Endothelial cell of umbilical vein (primary cell): ENCODE measurements at regions not wholly inside any gene's neighbourhood (a gene's known extent, or its start where the extent isn't known, plus 50 kb on each side); places are given as distances from the start of the nearest gene placed in this dataset.

Experiments
- BruUV-seq: library from RNA; stranded (reverse); fragments of 400-500 nt; replicated peaks from 2 replicates; lab custom pipeline; 2021; lab: Mats Ljungman, UMichigan
- CTCF ChIA-PET: fragments of 300-600, 350-600 bp; sonication (Branson Sonifier 250); formaldehyde crosslinking; loops from one replicate; lab custom pipeline; 2021; ENCODE audit warnings: antibody characterized with exemption, inconsistent platforms; lab: Charles Lee
- POLR2A ChIA-PET: fragments of 300-600, 350-600 bp; sonication (Branson Sonifier 250); formaldehyde crosslinking; loops from one replicate; lab custom pipeline; 2021; ENCODE audit warnings: antibody characterized with exemption, inconsistent platforms; lab: Charles Lee
- DNase-seq: peaks from one replicate; pipeline ENCODE4 v3.0.0-alpha.2; 2011; ENCODE audit warnings: low read depth, low spot score
- FAIRE-seq: peaks from 2 replicates; lab custom pipeline; 2011; peaks lifted over from hg19 to GRCh38; lab: Jason Lieb, UNC
- H2AFZ ChIP-seq: 2 replicates; pipeline ENCODE4 v1.6.0; 2012; ENCODE audit warnings: low read depth, low read length, control low read depth, inconsistent platforms
- H3K27ac ChIP-seq: 2 replicates; pipeline ENCODE4 v1.5.1; 2011; ENCODE audit warnings: low read depth, mild to moderate bottlenecking, control low read depth, low read length, moderate library complexity; ENCODE audit not compliant: insufficient read depth
- H3K27me3 ChIP-seq, 2 experiments: 2 replicates each; pipeline versions ENCODE4 v1.6.0 to v1.6.1; 2011; ENCODE audit warnings: low read length in 2 of 2, mixed read lengths in 1 of 2; ENCODE audit not compliant: control insufficient read depth in 2 of 2, insufficient read depth in 2 of 2
- H3K36me3 ChIP-seq, 2 experiments: 2 replicates in 1 of 2; 3 replicates in 1 of 2; pipeline ENCODE4 v1.5.1; 2011; ENCODE audit warnings: low read length in 2 of 2, mild to moderate bottlenecking in 1 of 2, moderate library complexity in 1 of 2; ENCODE audit not compliant: control insufficient read depth in 2 of 2, insufficient read depth in 2 of 2; ENCODE audit errors: extremely low read depth in 1 of 2
- H3K4me1 ChIP-seq: 3 replicates; pipeline ENCODE4 v1.5.1; 2011; ENCODE audit warnings: mild to moderate bottlenecking, low read length; ENCODE audit not compliant: control insufficient read depth, insufficient read depth; ENCODE audit errors: extremely low read depth
- H3K4me2 ChIP-seq: 2 replicates; pipeline ENCODE4 v1.6.1; 2011; ENCODE audit warnings: low read length, control low read depth, mixed read lengths; ENCODE audit not compliant: insufficient read depth
- H3K4me3 ChIP-seq, 3 experiments: fragments of 200-600 bp in 1 of 3; sonication (generic), shearing (Covaris generic) in 1 of 3; replicated peaks in 1 of 3; 2 replicates each; pipeline ENCODE4 v1.5.1; 2011 to 2016; ENCODE audit warnings: control low read depth in 3 of 3, low read length in 3 of 3, mild to moderate bottlenecking in 2 of 3, inconsistent platforms in 1 of 3, low read depth in 1 of 3, moderate library complexity in 1 of 3; ENCODE audit not compliant: insufficient read depth in 1 of 3
- H3K79me2 ChIP-seq: 2 replicates; pipeline ENCODE4 v1.6.0; 2012; ENCODE audit warnings: low read length, inconsistent platforms; ENCODE audit not compliant: control insufficient read depth, insufficient read depth
- H3K9ac ChIP-seq: replicated peaks from 2 replicates; pipeline ENCODE3; 2011; ENCODE audit warnings: low read length, control low read depth; ENCODE audit not compliant: insufficient read depth; ENCODE audit errors: extremely low read depth
- H3K9me1 ChIP-seq: replicated peaks from 3 replicates; pipeline ENCODE4 v1.6.0; 2011; ENCODE audit warnings: mild to moderate bottlenecking, low read length; ENCODE audit not compliant: control insufficient read depth, insufficient read depth; ENCODE audit errors: extremely low read depth
- H3K9me3 ChIP-seq: replicated peaks from 2 replicates; pipeline ENCODE4 v1.5.1; 2012; ENCODE audit warnings: low read length, inconsistent platforms; ENCODE audit not compliant: control insufficient read depth, insufficient read depth
- H4K20me1 ChIP-seq: replicated peaks from 2 replicates; pipeline ENCODE3; 2011; ENCODE audit warnings: mild to moderate bottlenecking, low read length; ENCODE audit not compliant: control insufficient read depth, insufficient read depth; ENCODE audit errors: extremely low read depth
- EZH2 ChIP-seq: IDR thresholded peaks from 2 replicates; pipeline ENCODE4 v1.6.1; 2012; ENCODE audit warnings: borderline replicate concordance, low read depth, mild to moderate bottlenecking, moderate library complexity, low read length, inconsistent platforms; ENCODE audit not compliant: severe bottlenecking
- FOS ChIP-seq: IDR thresholded peaks from 2 replicates; pipeline ENCODE4 v1.6.1; 2011; ENCODE audit warnings: mild to moderate bottlenecking, low read length, moderate library complexity, borderline replicate concordance; ENCODE audit not compliant: insufficient read depth
- GATA2 ChIP-seq: IDR thresholded peaks from 2 replicates; pipeline ENCODE4 v1.7.0; 2011; ENCODE audit warnings: low read depth, mild to moderate bottlenecking, moderate library complexity, mixed read lengths, low read length; ENCODE audit not compliant: insufficient read length, insufficient read depth
- JUN ChIP-seq: IDR thresholded peaks from 2 replicates; pipeline ENCODE4 v1.6.1; 2011; ENCODE audit warnings: borderline replicate concordance, low read depth; ENCODE audit not compliant: insufficient read length, insufficient read depth
- MYC ChIP-seq: IDR thresholded peaks from one replicate; pipeline ENCODE4 v1.6.1; 2011; ENCODE audit warnings: mild to moderate bottlenecking, low read depth, low read length
- POLR2A ChIP-seq: IDR thresholded peaks from 2 replicates; pipeline ENCODE4 v1.6.1; 2012; ENCODE audit warnings: low read depth, mild to moderate bottlenecking, control low read depth, low read length
- POLR2AphosphoS5 ChIP-seq: IDR thresholded peaks from 2 replicates; pipeline ENCODE4 v1.6.1; 2012; ENCODE audit warnings: low read depth, mild to moderate bottlenecking, control low read depth, low read length, moderate library complexity; ENCODE audit not compliant: insufficient read depth
- dilution Hi-C: fragments of 300-500 bp; cut with MboI; formaldehyde crosslinking; loops from one replicate; pipeline ENCODE4 v1.15.0; 2019; ENCODE audit warnings: low sequenced_read_pairs; ENCODE audit not compliant: extremely low pct_ligation_motif_present
- intact Hi-C: fragments of 100-400 bp; cut with micrococcal nuclease; formaldehyde crosslinking; loops from one replicate; pipeline ENCODE4 v1.10.0; 2022
- TF ChIP-seq, protein P1 (sequence below): IDR thresholded peaks from 2 replicates; pipeline ENCODE4 v1.6.1; 2011; ENCODE audit not compliant: insufficient read depth, insufficient read length
- TF ChIP-seq, protein P2 (sequence below), 2 donors: IDR thresholded peaks; 1 replicate in 1 of 2; 2 replicates in 1 of 2; pipeline ENCODE4 v1.5.1; 2011; ENCODE audit warnings: low read length in 2 of 2, mild to moderate bottlenecking in 2 of 2, moderate library complexity in 2 of 2, control low read depth in 1 of 2, inconsistent platforms in 1 of 2, low read depth in 1 of 2; ENCODE audit not compliant: insufficient read depth in 1 of 2; ENCODE audit errors: extremely low read depth in 1 of 2

DNA sequence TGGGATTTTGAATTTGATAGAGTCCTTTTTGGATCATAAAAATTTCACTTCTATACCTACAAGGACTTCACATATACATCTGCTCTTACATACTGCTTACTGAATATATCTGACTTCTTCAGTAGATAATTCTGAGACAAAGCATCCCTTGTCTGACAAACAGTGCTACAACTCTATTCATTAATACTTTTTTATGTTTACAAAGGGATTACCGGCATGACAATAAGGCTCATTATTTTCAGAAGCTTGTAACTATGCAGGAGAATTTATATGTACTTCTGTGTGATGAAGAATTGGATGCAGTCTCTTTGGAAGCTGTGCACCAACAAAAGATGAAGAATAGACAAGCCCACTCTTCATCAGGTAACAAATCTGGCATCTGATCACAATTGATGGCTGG, 1070.3 kb downstream of the STIM2 start:
- no peak for FAIRE-seq
- intact Hi-C loops: no loop called here
- no peaks in the 10 kb centered on the region for H3K36me3 ChIP-seq

DNA sequence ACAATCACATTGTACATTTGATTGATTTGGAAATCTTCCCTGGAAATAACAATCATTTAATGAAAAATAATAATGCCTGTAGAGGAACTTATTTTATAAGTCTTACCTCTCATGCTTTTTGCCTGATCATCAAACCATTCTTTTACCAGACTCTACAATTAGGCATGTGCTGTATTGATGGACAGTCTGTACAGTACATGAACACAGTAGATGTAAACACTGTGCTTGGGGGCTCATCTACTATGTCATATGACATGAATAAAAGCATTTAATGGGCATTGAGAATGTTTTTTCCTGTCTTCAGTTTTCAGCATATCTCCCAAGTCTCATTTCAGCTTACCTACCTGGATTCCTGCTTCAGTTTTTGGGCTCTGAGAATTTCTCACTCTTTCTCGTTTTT, 1070.9 kb downstream of the STIM2 start:
- Histone ChIP-seq H3K4me1 (no peaks in the 10 kb centered on the region), H3K27me3 (no peaks in the 10 kb centered on the region), H3K4me3 (no peak overlapping the region), H3K9ac (no peak overlapping the region), H4K20me1 (no peaks in the 10 kb centered on the region), H3K4me2 (no peak overlapping the region), H3K79me2 (no peaks in the 10 kb centered on the region), H3K9me3 (no peaks in the 10 kb centered on the region), H3K27ac (no peak overlapping the region), H2AFZ (no peak overlapping the region), H3K9me1 (no peaks in the 10 kb centered on the region), H3K36me3 (no peaks in the 10 kb centered on the region)
- FAIRE-seq (no peak), DNase-seq (no peak)
- intact Hi-C loops: no loop called here
- POLR2A ChIA-PET: no interaction called here
- no peak for TF ChIP-seq JUN
- TF ChIP-seq POLR2AphosphoS5: no peak
- TF ChIP-seq FOS: no peak
- TF ChIP-seq GATA2: no peak
- TF ChIP-seq, protein P1, sequence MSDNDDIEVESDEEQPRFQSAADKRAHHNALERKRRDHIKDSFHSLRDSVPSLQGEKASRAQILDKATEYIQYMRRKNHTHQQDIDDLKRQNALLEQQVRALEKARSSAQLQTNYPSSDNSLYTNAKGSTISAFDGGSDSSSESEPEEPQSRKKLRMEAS: no peak
- no peak for TF ChIP-seq POLR2A
- TF ChIP-seq, protein P2, sequence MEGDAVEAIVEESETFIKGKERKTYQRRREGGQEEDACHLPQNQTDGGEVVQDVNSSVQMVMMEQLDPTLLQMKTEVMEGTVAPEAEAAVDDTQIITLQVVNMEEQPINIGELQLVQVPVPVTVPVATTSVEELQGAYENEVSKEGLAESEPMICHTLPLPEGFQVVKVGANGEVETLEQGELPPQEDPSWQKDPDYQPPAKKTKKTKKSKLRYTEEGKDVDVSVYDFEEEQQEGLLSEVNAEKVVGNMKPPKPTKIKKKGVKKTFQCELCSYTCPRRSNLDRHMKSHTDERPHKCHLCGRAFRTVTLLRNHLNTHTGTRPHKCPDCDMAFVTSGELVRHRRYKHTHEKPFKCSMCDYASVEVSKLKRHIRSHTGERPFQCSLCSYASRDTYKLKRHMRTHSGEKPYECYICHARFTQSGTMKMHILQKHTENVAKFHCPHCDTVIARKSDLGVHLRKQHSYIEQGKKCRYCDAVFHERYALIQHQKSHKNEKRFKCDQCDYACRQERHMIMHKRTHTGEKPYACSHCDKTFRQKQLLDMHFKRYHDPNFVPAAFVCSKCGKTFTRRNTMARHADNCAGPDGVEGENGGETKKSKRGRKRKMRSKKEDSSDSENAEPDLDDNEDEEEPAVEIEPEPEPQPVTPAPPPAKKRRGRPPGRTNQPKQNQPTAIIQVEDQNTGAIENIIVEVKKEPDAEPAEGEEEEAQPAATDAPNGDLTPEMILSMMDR (IDR thresholded peaks at IDR 0.05; ENCODE audit: extremely low read depth in 1 of 2, insufficient read depth in 1 of 2, low read depth in 1 of 2, low read length in 2 of 2): no peak
- TF ChIP-seq MYC: no peak
- no TSS peak for BruUV-seq
- dilution Hi-C loops: no loop called here
- CTCF ChIA-PET: no interaction called here

More for the DNA sequence above, 1070.3 kb downstream of the STIM2 start:
- ChIA-PET CTCF (no interaction called here), POLR2A (no interaction called here)
- dilution Hi-C loops: no loop called here
- H3K9me3 ChIP-seq: no peaks in the 10 kb centered on the region
- H3K4me3 ChIP-seq: no peak overlapping the region
- TF ChIP-seq POLR2AphosphoS5: no peak
- TF ChIP-seq EZH2: no peak
- no peaks in the 10 kb centered on the region for H3K4me1 ChIP-seq
- no peaks in the 10 kb centered on the region for H3K27me3 ChIP-seq
- H3K79me2 ChIP-seq: no peaks in the 10 kb centered on the region
- no peak overlapping the region for H3K27ac ChIP-seq
- H2AFZ ChIP-seq: no peak overlapping the region
- no peaks in the 10 kb centered on the region for H3K9me1 ChIP-seq
- no peaks in the 10 kb centered on the region for H4K20me1 ChIP-seq
- no peak overlapping the region for H3K4me2 ChIP-seq
- DNase-seq: no peak
- no peak overlapping the region for H3K9ac ChIP-seq
- BruUV-seq: no TSS peak
